ENCODE measurements at regions not wholly inside any gene's neighbourhood (a gene's known extent, or its start where the extent isn't known, plus 50 kb on each side); places are given as distances from the start of the nearest gene placed in this dataset.

DNA sequence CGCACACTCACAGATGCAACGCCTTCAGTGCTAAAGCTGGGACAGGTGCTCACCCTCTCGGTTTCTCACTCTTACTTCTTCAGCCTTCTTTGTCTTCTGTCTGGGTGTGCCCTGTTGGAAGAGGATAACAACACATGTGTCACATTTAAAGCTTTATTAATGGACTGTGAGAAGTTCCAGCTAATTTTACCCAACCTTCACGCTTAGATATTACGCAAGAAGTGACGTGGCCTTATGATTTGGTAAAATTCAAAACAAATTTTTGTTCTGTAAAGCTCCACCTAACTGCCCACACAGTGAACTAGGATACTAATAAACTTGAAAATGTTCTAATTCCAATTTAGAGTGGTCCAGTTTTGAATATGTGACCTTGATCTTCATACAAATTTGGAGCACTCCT, 66.7 kb upstream of the LRCH1 start:
- TF ChIP-seq, protein P1, sequence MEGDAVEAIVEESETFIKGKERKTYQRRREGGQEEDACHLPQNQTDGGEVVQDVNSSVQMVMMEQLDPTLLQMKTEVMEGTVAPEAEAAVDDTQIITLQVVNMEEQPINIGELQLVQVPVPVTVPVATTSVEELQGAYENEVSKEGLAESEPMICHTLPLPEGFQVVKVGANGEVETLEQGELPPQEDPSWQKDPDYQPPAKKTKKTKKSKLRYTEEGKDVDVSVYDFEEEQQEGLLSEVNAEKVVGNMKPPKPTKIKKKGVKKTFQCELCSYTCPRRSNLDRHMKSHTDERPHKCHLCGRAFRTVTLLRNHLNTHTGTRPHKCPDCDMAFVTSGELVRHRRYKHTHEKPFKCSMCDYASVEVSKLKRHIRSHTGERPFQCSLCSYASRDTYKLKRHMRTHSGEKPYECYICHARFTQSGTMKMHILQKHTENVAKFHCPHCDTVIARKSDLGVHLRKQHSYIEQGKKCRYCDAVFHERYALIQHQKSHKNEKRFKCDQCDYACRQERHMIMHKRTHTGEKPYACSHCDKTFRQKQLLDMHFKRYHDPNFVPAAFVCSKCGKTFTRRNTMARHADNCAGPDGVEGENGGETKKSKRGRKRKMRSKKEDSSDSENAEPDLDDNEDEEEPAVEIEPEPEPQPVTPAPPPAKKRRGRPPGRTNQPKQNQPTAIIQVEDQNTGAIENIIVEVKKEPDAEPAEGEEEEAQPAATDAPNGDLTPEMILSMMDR (IDR thresholded peaks at IDR 0.05 in 8 of 11, conservative IDR thresholded peaks at IDR 0.05 in 3 of 11) = no peak
- no peak for TF ChIP-seq POLR2A (IDR thresholded peaks at IDR 0.05)
